ENCODE measurements at regions not wholly inside any gene's neighbourhood (a gene's known extent, or its start where the extent isn't known, plus 50 kb on each side); places are given as distances from the start of the nearest gene placed in this dataset.

DNA sequence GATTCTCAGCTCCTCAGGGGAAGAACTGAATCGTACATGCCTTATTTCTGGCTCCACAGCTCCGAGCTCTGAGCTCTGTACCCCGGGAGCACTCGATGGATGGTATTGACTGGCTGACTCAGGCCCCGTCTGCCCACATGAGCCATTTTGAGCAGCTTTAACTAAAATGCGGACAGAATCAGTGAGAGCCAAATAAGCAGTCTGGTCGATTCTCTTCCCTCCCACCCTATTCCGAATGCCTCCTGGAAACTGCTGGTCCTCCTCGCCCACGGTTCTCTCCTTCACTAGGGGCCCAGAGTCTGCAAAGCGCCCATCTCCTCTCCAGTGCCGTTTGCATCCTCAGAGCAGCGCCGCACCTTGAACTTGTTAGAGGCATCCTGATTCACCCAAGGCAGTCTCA is 125.9 kb upstream of the IRF2BP2 start:
- DNase-seq (ENCODE audit: low read depth): no peak
- no peak overlapping the region for H3K4me3 ChIP-seq (replicated peaks; ENCODE audit: low read depth, low read length)
- TF ChIP-seq, protein P1, sequence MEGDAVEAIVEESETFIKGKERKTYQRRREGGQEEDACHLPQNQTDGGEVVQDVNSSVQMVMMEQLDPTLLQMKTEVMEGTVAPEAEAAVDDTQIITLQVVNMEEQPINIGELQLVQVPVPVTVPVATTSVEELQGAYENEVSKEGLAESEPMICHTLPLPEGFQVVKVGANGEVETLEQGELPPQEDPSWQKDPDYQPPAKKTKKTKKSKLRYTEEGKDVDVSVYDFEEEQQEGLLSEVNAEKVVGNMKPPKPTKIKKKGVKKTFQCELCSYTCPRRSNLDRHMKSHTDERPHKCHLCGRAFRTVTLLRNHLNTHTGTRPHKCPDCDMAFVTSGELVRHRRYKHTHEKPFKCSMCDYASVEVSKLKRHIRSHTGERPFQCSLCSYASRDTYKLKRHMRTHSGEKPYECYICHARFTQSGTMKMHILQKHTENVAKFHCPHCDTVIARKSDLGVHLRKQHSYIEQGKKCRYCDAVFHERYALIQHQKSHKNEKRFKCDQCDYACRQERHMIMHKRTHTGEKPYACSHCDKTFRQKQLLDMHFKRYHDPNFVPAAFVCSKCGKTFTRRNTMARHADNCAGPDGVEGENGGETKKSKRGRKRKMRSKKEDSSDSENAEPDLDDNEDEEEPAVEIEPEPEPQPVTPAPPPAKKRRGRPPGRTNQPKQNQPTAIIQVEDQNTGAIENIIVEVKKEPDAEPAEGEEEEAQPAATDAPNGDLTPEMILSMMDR (IDR thresholded peaks at IDR 0.05; ENCODE audit: low read length, missing control alignments): no peak

DNA sequence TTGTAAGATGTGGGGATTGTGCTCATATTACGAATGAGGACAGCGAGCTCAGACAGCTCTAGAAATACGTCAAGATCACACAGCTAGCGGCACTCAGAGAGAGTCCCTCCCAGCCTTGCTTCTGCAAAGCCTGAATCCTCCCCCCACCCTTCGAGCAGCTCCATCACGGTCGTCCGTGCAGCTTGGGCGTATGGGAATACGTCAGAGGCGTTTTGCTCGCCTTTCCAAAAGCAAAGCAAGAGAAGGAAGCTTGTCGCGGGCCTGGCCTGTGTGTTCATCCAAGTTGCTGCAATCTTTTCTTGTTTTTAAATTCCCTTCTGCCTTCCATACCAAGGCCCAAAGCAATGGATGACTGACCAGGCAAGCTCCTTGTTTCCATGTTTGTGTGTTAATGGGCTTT is 125.5 kb upstream of the IRF2BP2 start:
- TF ChIP-seq, protein P1 (IDR thresholded peaks at IDR 0.05; ENCODE audit: low read length, missing control alignments): no peak
- no peak for DNase-seq (ENCODE audit: low read depth)
- no peak overlapping the region for H3K4me3 ChIP-seq (replicated peaks; ENCODE audit: low read depth, low read length)

DNA sequence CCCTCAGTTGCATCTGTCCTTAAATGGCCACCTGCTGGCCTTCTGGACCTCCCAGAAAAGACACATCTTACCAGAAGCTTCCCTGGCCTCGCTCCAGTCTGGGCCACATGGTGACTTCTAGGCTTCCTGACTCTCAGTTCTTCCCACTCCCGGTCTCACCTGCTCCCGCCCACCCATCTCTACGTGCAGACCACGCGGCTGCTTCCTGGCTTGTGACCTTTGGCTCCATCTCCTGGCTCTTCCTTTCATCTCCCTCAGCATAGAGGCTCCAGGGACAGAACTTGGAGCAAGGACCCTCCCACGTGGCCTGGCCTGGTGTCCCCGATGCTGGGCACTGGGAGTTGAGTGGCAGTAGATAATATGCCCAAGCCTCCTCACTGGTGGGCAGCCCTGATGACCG is 124.9 kb upstream of the IRF2BP2 start:
- H3K4me3 ChIP-seq (replicated peaks; ENCODE audit: low read depth, low read length): no peak overlapping the region
- DNase-seq (ENCODE audit: low read depth): no peak
- TF ChIP-seq, protein P1 (IDR thresholded peaks at IDR 0.05; ENCODE audit: low read length, missing control alignments): no peak

DNA sequence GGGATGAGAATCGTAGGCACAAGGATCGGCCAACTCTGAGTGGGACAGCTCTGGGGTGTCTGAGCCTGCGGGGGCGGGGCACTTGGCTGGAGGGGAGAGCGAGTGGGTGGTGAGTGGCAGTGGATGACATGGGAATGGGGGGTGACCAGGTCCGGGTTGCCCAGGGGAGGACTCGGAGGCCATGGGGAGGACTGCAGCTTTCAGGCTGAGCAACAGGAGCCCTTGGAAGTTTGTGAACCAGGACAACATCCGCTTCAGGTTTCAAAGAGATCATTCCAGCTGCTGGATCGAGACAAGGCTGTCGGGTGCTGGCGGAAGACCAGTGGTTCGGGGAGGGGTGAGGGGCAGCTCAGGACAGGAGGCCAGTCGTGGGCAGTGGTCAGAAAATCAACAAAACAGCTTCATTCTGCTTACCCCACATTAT is 124.4 kb upstream of the IRF2BP2 start:
- no peak for DNase-seq (ENCODE audit: low read depth)
- TF ChIP-seq, protein P1 (IDR thresholded peaks at IDR 0.05; ENCODE audit: low read length, missing control alignments): no peak

DNA sequence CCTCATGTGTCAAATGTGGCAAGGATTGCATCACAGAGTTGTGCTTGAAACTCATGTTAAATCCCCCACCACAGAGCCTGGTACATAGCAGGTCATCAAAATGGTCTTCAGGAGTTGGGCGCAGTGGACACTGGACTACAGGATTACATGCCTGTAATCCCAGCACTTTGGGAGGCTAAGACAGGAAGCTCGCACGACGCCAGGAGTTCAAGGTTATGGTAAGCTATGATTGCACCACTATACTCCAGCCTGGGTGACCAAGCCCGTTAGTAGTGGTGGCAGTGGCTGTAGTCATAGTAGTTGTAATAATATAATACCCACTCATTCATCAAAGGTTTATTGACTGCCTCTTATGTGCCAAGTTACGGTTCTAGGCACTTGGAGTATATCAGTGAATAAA is 123.4 kb upstream of the IRF2BP2 start:
- H3K4me3 ChIP-seq (replicated peaks; ENCODE audit: low read depth, low read length): no peak overlapping the region
- DNase-seq (ENCODE audit: low read depth): no peak
- TF ChIP-seq, protein P1 (IDR thresholded peaks at IDR 0.05; ENCODE audit: low read length, missing control alignments): no peak

More for the DNA sequence above, 124.4 kb upstream of the IRF2BP2 start:
- H3K4me3 ChIP-seq (replicated peaks; ENCODE audit: low read depth, low read length): no peak overlapping the region

DNA sequence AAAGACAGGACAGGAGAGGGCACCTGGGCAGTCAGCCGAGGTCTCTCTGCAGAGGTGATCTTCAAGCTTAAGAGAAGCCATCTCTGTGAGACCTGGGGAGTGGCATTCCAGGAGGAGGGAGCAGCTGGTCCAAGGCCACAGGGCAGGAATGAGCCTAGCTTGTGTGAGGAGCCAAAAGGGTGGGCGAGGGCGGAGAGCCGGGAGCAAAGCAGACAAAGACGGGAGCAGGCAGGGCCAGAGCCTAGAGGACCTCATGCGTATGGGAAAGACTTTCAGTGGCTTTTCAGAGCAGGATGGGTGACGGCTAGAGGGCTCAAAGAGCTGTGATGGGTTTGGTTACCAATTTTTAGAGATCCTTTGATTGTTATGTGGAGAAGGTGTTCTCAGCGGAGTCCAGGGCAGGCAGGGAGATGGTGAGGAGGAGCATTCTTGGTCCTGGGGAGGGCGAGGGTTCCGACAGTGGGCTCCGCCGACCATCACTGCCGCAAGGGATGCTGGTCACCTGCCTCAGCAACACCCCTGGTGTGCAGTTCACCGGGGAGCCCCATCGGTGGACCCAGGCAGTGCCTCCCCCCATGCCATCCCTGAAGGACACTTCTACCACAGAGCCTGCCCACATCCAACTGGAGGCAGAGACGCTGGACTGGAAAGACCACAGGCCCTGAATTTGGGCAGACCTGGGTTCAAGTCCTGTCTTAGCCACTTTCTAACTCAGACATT is 122.9 kb upstream of the IRF2BP2 start:
- H3K4me3 ChIP-seq (replicated peaks; ENCODE audit: low read depth, low read length): no peak overlapping the region
- TF ChIP-seq, protein P1 (IDR thresholded peaks at IDR 0.05; ENCODE audit: low read length, missing control alignments): no peak
- no peak for DNase-seq (ENCODE audit: low read depth)

DNA sequence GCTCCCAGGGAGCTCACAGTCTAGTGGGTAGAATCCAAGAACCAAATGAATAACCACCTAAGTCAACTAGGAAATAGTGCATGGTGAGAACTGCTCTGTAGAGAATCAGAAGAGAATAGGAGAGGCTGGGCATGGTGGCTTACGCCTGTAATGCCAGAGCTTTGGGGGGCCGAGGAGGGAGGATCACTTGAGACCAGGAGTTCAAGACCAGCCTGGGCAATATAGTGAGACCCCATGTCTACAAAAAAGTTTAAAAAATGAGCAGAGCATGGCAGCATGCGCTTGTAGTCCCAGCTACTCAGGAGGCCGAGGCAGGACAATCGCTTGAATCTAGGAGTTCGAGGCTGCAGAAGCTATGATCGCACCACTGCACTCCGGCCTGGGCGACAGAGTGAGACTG is 122.3 kb upstream of the IRF2BP2 start:
- DNase-seq (ENCODE audit: low read depth): no peak
- TF ChIP-seq, protein P1 (IDR thresholded peaks at IDR 0.05; ENCODE audit: low read length, missing control alignments): no peak
- no peak overlapping the region for H3K4me3 ChIP-seq (replicated peaks; ENCODE audit: low read depth, low read length)
